Calu3 (cell line): ENCODE measurements at regions not wholly inside any gene's neighbourhood (a gene's known extent, or its start where the extent isn't known, plus 50 kb on each side); places are given as distances from the start of the nearest gene placed in this dataset.

Experiments
- BruUV-seq: library from RNA; stranded (reverse); fragments of 400-500 nt; replicated peaks from 2 replicates; lab custom pipeline; 2021; lab: Mats Ljungman, UMichigan
- CTCF ChIA-PET: fragments of 300-600 bp; sonication (Branson Sonifier 250); formaldehyde crosslinking; loops from one replicate; lab custom pipeline; 2022; ENCODE audit warnings: antibody characterized with exemption; lab: Charles Lee
- DNase-seq: peaks from one replicate; pipeline ENCODE4 v3.0.0; 2022
- H3K27ac Mint-ChIP-seq: one replicate; pipeline ENCODE4 v1.8.0; 2022; ENCODE audit warnings: mixed read lengths; ENCODE audit not compliant: unreplicated experiment
- H3K27me3 Mint-ChIP-seq: one replicate; pipeline ENCODE4 v1.8.0; 2022; ENCODE audit warnings: mixed read lengths; ENCODE audit not compliant: unreplicated experiment
- H3K36me3 Mint-ChIP-seq: one replicate; pipeline ENCODE4 v1.8.0; 2022; ENCODE audit warnings: mild to moderate bottlenecking, moderate library complexity, mixed read lengths; ENCODE audit not compliant: insufficient read depth, unreplicated experiment
- H3K4me1 Mint-ChIP-seq: one replicate; pipeline ENCODE4 v1.8.0; 2022; ENCODE audit warnings: mild to moderate bottlenecking, low read depth, mixed read lengths; ENCODE audit not compliant: unreplicated experiment
- H3K4me3 Mint-ChIP-seq: one replicate; pipeline ENCODE4 v1.8.0; 2022; ENCODE audit warnings: mild to moderate bottlenecking, low read depth, moderate library complexity, mixed read lengths; ENCODE audit not compliant: unreplicated experiment
- H3K9me3 Mint-ChIP-seq: one replicate; pipeline ENCODE4 v1.8.0; 2022; ENCODE audit warnings: low read depth, mixed read lengths; ENCODE audit not compliant: unreplicated experiment
- intact Hi-C: fragments of 100-400 bp; cut with micrococcal nuclease; formaldehyde crosslinking; loops from one replicate; pipeline ENCODE4 v1.10.0; 2022; ENCODE audit not compliant: unreplicated experiment
- TF ChIP-seq, protein P1 (sequence below): fragments of 200-600 bp; IDR thresholded peaks from one replicate; pipeline ENCODE4 v1.8.0; 2022; ENCODE audit warnings: antibody characterized with exemption; ENCODE audit not compliant: unreplicated experiment

DNA sequence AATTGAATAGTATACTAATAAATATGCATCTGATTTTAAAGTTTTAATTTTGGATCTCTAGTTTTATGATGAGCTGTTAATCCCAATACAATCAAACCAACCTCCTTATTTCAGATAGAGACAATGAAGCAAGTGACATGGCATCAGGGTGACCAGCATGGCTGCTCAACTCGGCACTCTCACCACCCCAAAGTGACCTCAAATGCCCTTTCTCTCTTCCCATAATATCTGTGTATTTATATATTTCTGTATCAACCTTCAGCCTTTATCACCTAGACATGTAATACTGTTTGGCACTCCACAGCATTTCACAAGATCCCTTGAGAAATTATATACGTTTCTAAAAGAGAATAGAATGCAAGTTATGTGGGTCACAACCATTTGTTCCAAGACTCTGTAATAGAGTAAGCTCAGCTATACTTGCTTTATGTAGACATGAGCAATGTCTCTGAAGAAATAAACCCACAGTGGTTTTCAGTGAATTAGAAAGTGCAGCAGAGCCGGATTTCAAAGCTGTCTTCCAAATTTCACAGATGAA, 1623.2 kb upstream of the PABPC4L start:
- H3K36me3 Mint-ChIP-seq, result no peaks in the 10 kb centered on the region
- intact Hi-C loops, result no loop called here
- H3K4me1 Mint-ChIP-seq, result no peaks in the 10 kb centered on the region
- DNase-seq, result no peak
- no peaks in the 10 kb centered on the region for H3K27me3 Mint-ChIP-seq
- TF ChIP-seq, protein P1, sequence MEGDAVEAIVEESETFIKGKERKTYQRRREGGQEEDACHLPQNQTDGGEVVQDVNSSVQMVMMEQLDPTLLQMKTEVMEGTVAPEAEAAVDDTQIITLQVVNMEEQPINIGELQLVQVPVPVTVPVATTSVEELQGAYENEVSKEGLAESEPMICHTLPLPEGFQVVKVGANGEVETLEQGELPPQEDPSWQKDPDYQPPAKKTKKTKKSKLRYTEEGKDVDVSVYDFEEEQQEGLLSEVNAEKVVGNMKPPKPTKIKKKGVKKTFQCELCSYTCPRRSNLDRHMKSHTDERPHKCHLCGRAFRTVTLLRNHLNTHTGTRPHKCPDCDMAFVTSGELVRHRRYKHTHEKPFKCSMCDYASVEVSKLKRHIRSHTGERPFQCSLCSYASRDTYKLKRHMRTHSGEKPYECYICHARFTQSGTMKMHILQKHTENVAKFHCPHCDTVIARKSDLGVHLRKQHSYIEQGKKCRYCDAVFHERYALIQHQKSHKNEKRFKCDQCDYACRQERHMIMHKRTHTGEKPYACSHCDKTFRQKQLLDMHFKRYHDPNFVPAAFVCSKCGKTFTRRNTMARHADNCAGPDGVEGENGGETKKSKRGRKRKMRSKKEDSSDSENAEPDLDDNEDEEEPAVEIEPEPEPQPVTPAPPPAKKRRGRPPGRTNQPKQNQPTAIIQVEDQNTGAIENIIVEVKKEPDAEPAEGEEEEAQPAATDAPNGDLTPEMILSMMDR, result no peak
- H3K4me3 Mint-ChIP-seq, result no peak overlapping the region
- no peak overlapping the region for H3K27ac Mint-ChIP-seq
- H3K9me3 Mint-ChIP-seq, result no peaks in the 10 kb centered on the region
- CTCF ChIA-PET, result no interaction called here
- BruUV-seq, result no TSS peak

DNA sequence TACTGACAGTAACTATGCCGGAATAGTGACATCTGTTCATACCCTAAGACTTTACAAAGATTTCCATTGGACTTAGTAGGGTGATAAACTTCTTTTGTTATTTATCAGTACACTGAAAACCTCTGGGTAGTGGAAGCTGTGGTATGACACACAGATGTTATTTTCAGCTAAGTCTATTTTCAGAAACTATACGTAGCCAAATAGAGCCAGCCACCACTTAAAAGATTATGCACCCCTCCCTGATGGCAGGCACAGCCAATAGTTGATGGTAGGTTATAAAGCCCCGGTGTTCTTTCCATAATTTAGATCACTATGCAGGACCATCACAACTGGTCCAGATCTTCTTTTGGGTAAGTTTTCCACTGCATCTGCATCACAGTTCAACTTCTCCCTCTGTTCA, 1603.2 kb upstream of the PABPC4L start:
- BruUV-seq, result no TSS peak
- Mint-ChIP-seq H3K36me3 (no peaks in the 10 kb centered on the region), H3K4me3 (no peak overlapping the region), H3K27ac (no peak overlapping the region), H3K9me3 (no peaks in the 10 kb centered on the region), H3K4me1 (no peaks in the 10 kb centered on the region), H3K27me3 (no peaks in the 10 kb centered on the region)
- CTCF ChIA-PET, result no interaction called here
- no peak for DNase-seq
- intact Hi-C loops, result no loop called here
- TF ChIP-seq, protein P1, result no peak

DNA sequence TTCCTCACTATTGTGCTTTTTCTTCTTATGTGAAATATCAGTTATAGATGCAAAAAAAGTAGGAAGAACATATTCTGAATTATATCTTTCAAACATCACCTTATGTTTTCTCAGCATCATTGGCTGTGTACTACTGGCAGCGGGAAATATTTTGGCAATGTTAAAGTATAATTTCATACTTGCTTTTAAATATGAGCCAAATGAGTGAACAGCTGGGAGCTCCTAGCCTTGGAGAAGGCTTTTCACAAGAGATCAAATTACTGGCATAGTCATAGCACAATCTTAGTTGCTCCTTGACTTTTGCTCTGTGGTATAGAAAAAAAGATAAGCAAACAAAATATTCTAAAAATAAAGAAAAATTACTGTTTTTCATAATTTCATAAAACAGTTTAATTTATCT, 1575.8 kb upstream of the PABPC4L start:
- peaks cover 2% of the 10 kb centered on the region for H3K9me3 Mint-ChIP-seq
- intact Hi-C loops, result no loop called here
- H3K36me3 Mint-ChIP-seq, result no peaks in the 10 kb centered on the region
- TF ChIP-seq, protein P1, result no peak
- CTCF ChIA-PET, result no interaction called here
- H3K27ac Mint-ChIP-seq, result no peak overlapping the region
- H3K27me3 Mint-ChIP-seq, result no peaks in the 10 kb centered on the region
- no peak overlapping the region for H3K4me3 Mint-ChIP-seq
- no peaks in the 10 kb centered on the region for H3K4me1 Mint-ChIP-seq
- BruUV-seq, result no TSS peak
- no peak for DNase-seq

DNA sequence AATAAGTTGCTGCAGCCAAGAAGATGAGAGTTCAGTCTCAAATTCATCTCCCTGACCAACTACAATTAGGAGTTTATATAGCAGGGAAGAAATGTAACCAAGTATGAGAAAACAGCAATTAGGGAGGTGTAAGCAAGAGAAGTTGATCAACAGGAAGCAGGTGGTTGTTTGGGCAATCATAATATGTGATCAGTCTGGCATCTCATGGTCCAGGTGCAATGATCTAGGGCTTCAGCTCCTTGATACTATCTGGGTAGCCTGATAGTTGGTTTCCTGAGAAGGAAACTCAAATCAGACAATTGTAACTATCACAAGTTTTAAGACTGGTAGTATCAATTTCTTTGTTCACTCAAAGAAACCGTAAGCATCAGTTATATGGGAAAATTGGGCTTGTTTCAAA, 1574.3 kb upstream of the PABPC4L start:
- intact Hi-C loops, result no loop called here
- CTCF ChIA-PET, result interaction anchor here (0.7 kb wide), 1 partner anchor 35 kb away, joined by 3 read pairs; no protein-coding TSS in a partner anchor
- no peak overlapping the region for H3K27ac Mint-ChIP-seq
- H3K36me3 Mint-ChIP-seq, result no peaks in the 10 kb centered on the region
- H3K9me3 Mint-ChIP-seq, result peaks cover 2% of the 10 kb centered on the region
- DNase-seq, result no peak
- no TSS peak for BruUV-seq
- H3K4me3 Mint-ChIP-seq, result no peak overlapping the region
- H3K27me3 Mint-ChIP-seq, result no peaks in the 10 kb centered on the region
- TF ChIP-seq, protein P1, result no peak
- no peaks in the 10 kb centered on the region for H3K4me1 Mint-ChIP-seq
